ENCODE measurements at regions not wholly inside any gene's neighbourhood (a gene's known extent, or its start where the extent isn't known, plus 50 kb on each side); places are given as distances from the start of the nearest gene placed in this dataset.

DNA sequence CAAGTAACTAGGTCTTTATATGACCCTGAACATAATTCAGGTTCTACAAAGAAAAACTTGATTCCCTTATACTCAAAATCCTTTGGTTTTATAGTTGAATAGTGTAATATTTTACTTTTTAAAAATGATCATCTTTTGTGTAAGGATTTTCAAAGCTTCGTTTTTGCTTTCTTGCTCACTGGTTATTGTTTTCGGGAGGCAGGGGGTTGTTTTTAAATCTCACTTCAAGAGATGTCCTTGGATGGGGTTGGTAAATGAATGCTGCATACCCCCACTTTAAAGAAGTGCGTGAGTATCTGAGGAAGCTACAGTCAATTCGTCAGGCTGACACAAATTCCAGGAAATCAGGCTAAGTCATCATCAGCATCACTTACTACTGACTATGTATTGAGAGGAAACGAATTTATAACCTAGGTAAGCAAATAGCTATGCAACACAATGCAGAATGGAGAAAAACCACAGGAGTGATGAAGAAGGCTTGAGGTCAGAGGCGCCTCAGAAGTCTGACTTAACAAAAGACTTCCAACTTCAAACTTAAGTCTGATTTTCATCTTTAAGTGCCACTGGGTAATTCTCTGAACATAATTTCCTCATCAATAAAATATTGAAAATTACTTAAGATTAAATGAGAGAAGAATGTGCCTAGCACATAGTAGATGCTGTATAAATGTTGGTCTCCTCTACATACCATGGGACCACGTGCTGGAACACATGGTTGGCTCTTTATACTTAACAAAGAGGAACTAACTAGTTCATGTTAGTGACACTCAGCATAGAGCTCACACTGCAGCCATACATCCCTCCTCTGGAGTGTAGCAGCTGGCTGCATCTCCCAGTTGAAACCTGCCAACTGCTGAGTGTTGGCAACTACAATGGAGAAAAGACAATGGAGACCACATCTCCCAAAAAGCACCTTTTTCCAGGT lies 106.0 kb upstream of the KIF2A start:
- TF ChIP-seq, protein P1, sequence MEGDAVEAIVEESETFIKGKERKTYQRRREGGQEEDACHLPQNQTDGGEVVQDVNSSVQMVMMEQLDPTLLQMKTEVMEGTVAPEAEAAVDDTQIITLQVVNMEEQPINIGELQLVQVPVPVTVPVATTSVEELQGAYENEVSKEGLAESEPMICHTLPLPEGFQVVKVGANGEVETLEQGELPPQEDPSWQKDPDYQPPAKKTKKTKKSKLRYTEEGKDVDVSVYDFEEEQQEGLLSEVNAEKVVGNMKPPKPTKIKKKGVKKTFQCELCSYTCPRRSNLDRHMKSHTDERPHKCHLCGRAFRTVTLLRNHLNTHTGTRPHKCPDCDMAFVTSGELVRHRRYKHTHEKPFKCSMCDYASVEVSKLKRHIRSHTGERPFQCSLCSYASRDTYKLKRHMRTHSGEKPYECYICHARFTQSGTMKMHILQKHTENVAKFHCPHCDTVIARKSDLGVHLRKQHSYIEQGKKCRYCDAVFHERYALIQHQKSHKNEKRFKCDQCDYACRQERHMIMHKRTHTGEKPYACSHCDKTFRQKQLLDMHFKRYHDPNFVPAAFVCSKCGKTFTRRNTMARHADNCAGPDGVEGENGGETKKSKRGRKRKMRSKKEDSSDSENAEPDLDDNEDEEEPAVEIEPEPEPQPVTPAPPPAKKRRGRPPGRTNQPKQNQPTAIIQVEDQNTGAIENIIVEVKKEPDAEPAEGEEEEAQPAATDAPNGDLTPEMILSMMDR (IDR thresholded peaks at IDR 0.05; ENCODE audit: low read depth, low read length): no peak
- no peak for TF ChIP-seq EZH2phosphoT487 (IDR thresholded peaks at IDR 0.05; ENCODE audit: low read depth)

Data from OCI-LY3 (cell line).